Fibroblast of lung (primary cell): ENCODE measurements at regions not wholly inside any gene's neighbourhood (a gene's known extent, or its start where the extent isn't known, plus 50 kb on each side); places are given as distances from the start of the nearest gene placed in this dataset.

Experiments
- DNase-seq, 2 donors: peaks; one replicate each; pipeline versions ENCODE4 v3.0.0 to v3.0.0-alpha.2; 2010; ENCODE audit warnings: low read depth in 2 of 2
- H2AFZ ChIP-seq: 2 replicates; pipeline ENCODE4 v1.5.1; 2012; ENCODE audit warnings: low read length, control low read depth, inconsistent platforms
- H3K27ac ChIP-seq: 2 replicates; pipeline ENCODE4 v1.5.1; 2011; ENCODE audit warnings: low read length, control low read depth; ENCODE audit not compliant: insufficient read depth
- H3K27me3 ChIP-seq: 2 replicates; pipeline ENCODE4 v1.5.1; 2011; ENCODE audit warnings: mild to moderate bottlenecking, low read length; ENCODE audit not compliant: control insufficient read depth, insufficient read depth
- H3K36me3 ChIP-seq: 2 replicates; pipeline ENCODE4 v1.5.1; 2011; ENCODE audit warnings: low read length; ENCODE audit not compliant: control insufficient read depth, insufficient read depth
- H3K4me1 ChIP-seq: 2 replicates; pipeline ENCODE4 v1.5.1; 2011; ENCODE audit warnings: low read length; ENCODE audit not compliant: control insufficient read depth, insufficient read depth; ENCODE audit errors: extremely low read depth
- H3K4me2 ChIP-seq: 2 replicates; pipeline ENCODE4 v1.5.1; 2011; ENCODE audit warnings: low read length, control low read depth; ENCODE audit not compliant: insufficient read depth; ENCODE audit errors: extremely low read depth
- H3K4me3 ChIP-seq, 4 experiments: fragments of 200-600 bp in 1 of 4; sonication (generic) in 1 of 4; replicated peaks in 1 of 4; 2 replicates each; pipeline ENCODE4 v1.5.1; 2011 to 2016; ENCODE audit warnings: low read length in 4 of 4, low read depth in 3 of 4, mild to moderate bottlenecking in 3 of 4, control low read depth in 2 of 4, inconsistent platforms in 1 of 4, mixed read lengths in 1 of 4; ENCODE audit not compliant: insufficient read depth in 1 of 4; ENCODE audit errors: control extremely low read depth in 1 of 4
- H3K79me2 ChIP-seq: 2 replicates; pipeline ENCODE4 v1.5.1; 2012; ENCODE audit warnings: mild to moderate bottlenecking, low read length, inconsistent platforms; ENCODE audit not compliant: control insufficient read depth, insufficient read depth
- H3K9ac ChIP-seq: 2 replicates; pipeline ENCODE4 v1.5.1; 2011; ENCODE audit warnings: mild to moderate bottlenecking, low read length, control low read depth; ENCODE audit not compliant: insufficient read depth
- H3K9me3 ChIP-seq: 2 replicates; pipeline ENCODE4 v1.5.1; 2012; ENCODE audit warnings: low read depth, low read length; ENCODE audit not compliant: control insufficient read depth, insufficient read depth
- H4K20me1 ChIP-seq: 2 replicates; pipeline ENCODE4 v1.5.1; 2011; ENCODE audit warnings: low read length; ENCODE audit not compliant: control insufficient read depth, insufficient read depth; ENCODE audit errors: extremely low read depth
- CTCF ChIP-seq, 2 donors: IDR thresholded peaks in 1 of 2; conservative IDR thresholded peaks in 1 of 2; 1 replicate in 1 of 2; 2 replicates in 1 of 2; pipeline ENCODE4 v1.5.1; 2011 to 2012; ENCODE audit warnings: low read length in 2 of 2, control low read depth in 1 of 2, inconsistent platforms in 1 of 2, low read depth in 1 of 2, mild to moderate bottlenecking in 1 of 2
- EZH2 ChIP-seq: IDR thresholded peaks from 2 replicates; pipeline ENCODE4 v1.5.1; 2012; ENCODE audit warnings: low read length, control low read depth, mild to moderate bottlenecking; ENCODE audit errors: missing control alignments

DNA sequence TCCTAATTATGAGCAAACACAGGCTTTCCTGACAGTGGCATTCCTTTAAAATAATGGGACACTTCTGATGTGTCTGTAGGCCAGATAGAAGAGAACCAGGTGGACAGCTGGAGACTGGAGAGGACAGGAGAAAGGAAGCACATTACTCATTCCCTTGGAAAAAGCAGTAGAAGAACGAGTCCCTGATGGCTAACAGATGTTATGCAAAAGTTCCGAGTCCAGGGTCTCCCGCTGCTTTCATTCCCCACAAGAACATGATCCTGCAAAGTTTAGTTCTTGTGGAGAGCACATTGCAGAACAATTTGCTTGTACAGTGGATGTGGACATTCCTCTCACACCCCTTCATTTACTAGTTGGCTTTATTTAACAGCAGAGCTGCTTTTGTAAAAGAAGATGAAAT lies 137.6 kb downstream of the GPAM start:
- Histone ChIP-seq H3K4me1 (no peaks in the 10 kb centered on the region), H3K9me3 (no peaks in the 10 kb centered on the region), H3K79me2 (no peaks in the 10 kb centered on the region), H3K36me3 (no peaks in the 10 kb centered on the region), H3K27me3 (no peaks in the 10 kb centered on the region), H3K4me2 (no peak overlapping the region), H2AFZ (no peak overlapping the region), H3K4me3 (no peak overlapping the region), H3K27ac (no peak overlapping the region), H3K9ac (no peak overlapping the region), H4K20me1 (no peaks in the 10 kb centered on the region)
- no peak for DNase-seq
- TF ChIP-seq EZH2 (no peak), CTCF (conservative IDR thresholded peaks at IDR 0.05 in 1 of 2, IDR thresholded peaks at IDR 0.05 in 1 of 2; ENCODE audit: low read depth in 1 of 2, low read length in 2 of 2) (no peak)

GRCh38 chr10:112047674-112048073 lies 135.9 kb downstream of the GPAM start:
- no peak for DNase-seq
- Histone ChIP-seq H3K36me3 (no peaks in the 10 kb centered on the region), H3K27ac (no peak overlapping the region), H3K9ac (no peak overlapping the region), H3K4me1 (no peaks in the 10 kb centered on the region), H3K4me2 (no peak overlapping the region), H3K27me3 (no peaks in the 10 kb centered on the region), H3K79me2 (no peaks in the 10 kb centered on the region), H4K20me1 (no peaks in the 10 kb centered on the region), H3K4me3 (no peak overlapping the region), H3K9me3 (no peaks in the 10 kb centered on the region), H2AFZ (no peak overlapping the region)
- TF ChIP-seq CTCF (conservative IDR thresholded peaks at IDR 0.05 in 1 of 2, IDR thresholded peaks at IDR 0.05 in 1 of 2; ENCODE audit: low read depth in 1 of 2, low read length in 2 of 2) (no peak), EZH2 (no peak)

- H3K9me3 ChIP-seq = no peaks in the 10 kb centered on the region
- H3K4me2 ChIP-seq = no peak overlapping the region
- H3K4me1 ChIP-seq = no peaks in the 10 kb centered on the region
- H3K27ac ChIP-seq = no peak overlapping the region
- H3K79me2 ChIP-seq = no peaks in the 10 kb centered on the region
- H2AFZ ChIP-seq = no peak overlapping the region
- H3K9ac ChIP-seq = no peak overlapping the region
- no peaks in the 10 kb centered on the region for H3K36me3 ChIP-seq
- TF ChIP-seq CTCF (conservative IDR thresholded peaks at IDR 0.05 in 1 of 2, IDR thresholded peaks at IDR 0.05 in 1 of 2; ENCODE audit: low read depth in 1 of 2, low read length in 2 of 2) = no peak
- TF ChIP-seq EZH2 = no peak
- H3K4me3 ChIP-seq = no peak overlapping the region
- no peak for DNase-seq
- no peaks in the 10 kb centered on the region for H3K27me3 ChIP-seq
- H4K20me1 ChIP-seq = no peaks in the 10 kb centered on the region
Measured at GRCh38 chr10:112052166-112052565, 131.4 kb downstream of the GPAM start.
